B cell (primary cell): ENCODE measurements at regions not wholly inside any gene's neighbourhood (a gene's known extent, or its start where the extent isn't known, plus 50 kb on each side); places are given as distances from the start of the nearest gene placed in this dataset.

Source experiments
- CTCF ChIP-seq: fragments of 200-600 bp; IDR thresholded peaks from one replicate; pipeline ENCODE4 v1.8.0; 2022; ENCODE audit warnings: antibody characterized with exemption, mild to moderate bottlenecking
- EZH2 ChIP-seq: IDR thresholded peaks from 2 replicates; pipeline ENCODE4 v1.6.1; 2012; ENCODE audit warnings: borderline replicate concordance, low read depth, mild to moderate bottlenecking, moderate library complexity, low read length; ENCODE audit not compliant: insufficient read depth, poor library complexity, severe bottlenecking

- TF ChIP-seq CTCF (no peak), EZH2 (no peak)
Measured at GRCh38 chr12:41950455-41950854, 194.2 kb downstream of the GXYLT1 start.
